Uterus (tissue), 2 donors: ENCODE measurements at regions not wholly inside any gene's neighbourhood (a gene's known extent, or its start where the extent isn't known, plus 50 kb on each side); places are given as distances from the start of the nearest gene placed in this dataset.

Experiments
- CTCF ChIP-seq, 4 experiments: fragments of 200-600 bp in 2 of 4; fragments of 450-650 bp in 2 of 4; sonication (generic) in 2 of 4; IDR thresholded peaks; one replicate each; pipeline ENCODE4 v1.5.1; 2016 to 2019; ENCODE audit warnings: antibody characterized with exemption in 4 of 4, mild to moderate bottlenecking in 2 of 4, moderate library complexity in 1 of 4
- POLR2A ChIP-seq, 2 donors: fragments of 450-650 bp; IDR thresholded peaks; one replicate each; pipeline ENCODE4 v1.6.1; 2016; ENCODE audit warnings: antibody characterized with exemption in 2 of 2, mild to moderate bottlenecking in 1 of 2, moderate library complexity in 1 of 2

- TF ChIP-seq CTCF (IDR thresholded peaks at IDR 0.05) (no peak), POLR2A (IDR thresholded peaks at IDR 0.05) (no peak)
Observed at GRCh38 chr3:166810741-166811445, 569.2 kb downstream of the ZBBX start.
